Heart right ventricle (tissue), 16 donors: ENCODE measurements at regions not wholly inside any gene's neighbourhood (a gene's known extent, or its start where the extent isn't known, plus 50 kb on each side); places are given as distances from the start of the nearest gene placed in this dataset.

Experiments
- ATAC-seq, 8 donors: fragments of 200-7000 bp; cut with Tn5 transposase; one replicate each; pipeline ENCODE4 v1.9.1; 2020; ENCODE audit warnings: mild to moderate bottlenecking in 8 of 8, moderate library complexity in 8 of 8, moderate number of reproducible peaks in 1 of 8
- DNase-seq, 2 donors: peaks; one replicate each; pipeline ENCODE4 v3.0.0-alpha.2; 2020
- H3K27ac ChIP-seq, 10 donors: fragments of 200-600 bp; sonication (generic) in 2 of 10; one replicate each; pipeline versions ENCODE4 v1.5.0 to v1.8.0; 2020 to 2022; ENCODE audit warnings: mild to moderate bottlenecking in 3 of 10
- H3K27me3 ChIP-seq, 7 donors: fragments of 200-600 bp; one replicate each; pipeline ENCODE4 v1.8.0; 2021 to 2022; ENCODE audit warnings: mild to moderate bottlenecking in 2 of 7
- H3K36me3 ChIP-seq, 9 donors: fragments of 200-600 bp; sonication (generic) in 1 of 9; one replicate each; pipeline versions ENCODE4 v1.5.0 to v1.8.0; 2020 to 2022; ENCODE audit warnings: mild to moderate bottlenecking in 2 of 9
- H3K4me1 ChIP-seq, 9 donors: fragments of 200-600 bp; sonication (generic) in 1 of 9; one replicate each; pipeline versions ENCODE4 v1.5.0 to v1.8.0; 2020 to 2022; ENCODE audit warnings: mild to moderate bottlenecking in 4 of 9
- H3K4me3 ChIP-seq, 10 donors: fragments of 200-600 bp; sonication (generic) in 2 of 10; one replicate each; pipeline versions ENCODE4 v1.5.0 to v1.8.0; 2020 to 2022; ENCODE audit warnings: mild to moderate bottlenecking in 7 of 10, moderate library complexity in 2 of 10
- H3K9me3 ChIP-seq, 11 donors: fragments of 200-600 bp in 10 of 11; sonication (generic) in 2 of 11; one replicate each; pipeline versions ENCODE4 v1.5.0 to v1.8.0; 2013 to 2022; ENCODE audit warnings: mild to moderate bottlenecking in 2 of 11, control low read depth in 1 of 11, moderate library complexity in 1 of 11
- WGBS, 2 donors: extraction: QIAGEN DNeasy Blood & Tissue Kit; methylation state at CpG; one replicate each; pipeline ENCODE4 v1.1.7; 2013; ENCODE audit warnings: inconsistent platforms in 1 of 2; 5-methylcytosine and 5-hydroxymethylcytosine counted together
- intact Hi-C, 10 donors: fragments of 100-400 bp; cut with DNase I; formaldehyde crosslinking; loops; one replicate each; pipeline versions ENCODE4 v1.11.1 to v1.14.2; 2022
- TF ChIP-seq, protein P1 (sequence below), 9 donors: fragments of 200-600 bp; sonication (generic) in 2 of 9; IDR thresholded peaks; one replicate each; pipeline versions ENCODE4 v1.5.0 to v1.8.0; 2021 to 2022; ENCODE audit warnings: antibody characterized with exemption in 9 of 9, mild to moderate bottlenecking in 5 of 9, moderate library complexity in 1 of 9
- donor health status: Arrhythmogenic right ventricular cardiomyopathy.
- donor health status: ischemic (EF 13 %, LVEDD 7.1; RV severe dilation, severe dysfunction).
- donor health status: healthy with polysubstance abuse.
- donor health status: DM: no; HTN: yes; CAD: no.
- donor health status: DM: no; HTN: no; CAD: no.
- donor health status: ischemic (EF 25% LVEDD 6.9; RV normal size, moderate dysfunction).
- donor health status: ischemic (EF 25% LVEDD 5.7; RV mildly dilated, moderate dysfunction).
- donor health status: healthy.
- donor health status: DM: yes; HTN: yes; CAD: no.
- donor health status: Ischemic cardiomyopathy.
- donor health status: ischemic (EF 35%, LVEDD 5.7; RV mildly dilated, moderate dysfunction).
- donor health status: nonischemic (EF 11% LVEDD 7.7; RV severe dilation, severe dysfunction).
- donor health status: DM: yes; HTN: yes; CAD: no.
- donor health status: PGD.
- donor health status: ischemic (EF 29% LVEDD 5.4; RV normal size, mild dysfunction).
- donor health status: nonischemic (EF 23%, LVEDD 6.1; RV moderate dilation, normal function).

DNA sequence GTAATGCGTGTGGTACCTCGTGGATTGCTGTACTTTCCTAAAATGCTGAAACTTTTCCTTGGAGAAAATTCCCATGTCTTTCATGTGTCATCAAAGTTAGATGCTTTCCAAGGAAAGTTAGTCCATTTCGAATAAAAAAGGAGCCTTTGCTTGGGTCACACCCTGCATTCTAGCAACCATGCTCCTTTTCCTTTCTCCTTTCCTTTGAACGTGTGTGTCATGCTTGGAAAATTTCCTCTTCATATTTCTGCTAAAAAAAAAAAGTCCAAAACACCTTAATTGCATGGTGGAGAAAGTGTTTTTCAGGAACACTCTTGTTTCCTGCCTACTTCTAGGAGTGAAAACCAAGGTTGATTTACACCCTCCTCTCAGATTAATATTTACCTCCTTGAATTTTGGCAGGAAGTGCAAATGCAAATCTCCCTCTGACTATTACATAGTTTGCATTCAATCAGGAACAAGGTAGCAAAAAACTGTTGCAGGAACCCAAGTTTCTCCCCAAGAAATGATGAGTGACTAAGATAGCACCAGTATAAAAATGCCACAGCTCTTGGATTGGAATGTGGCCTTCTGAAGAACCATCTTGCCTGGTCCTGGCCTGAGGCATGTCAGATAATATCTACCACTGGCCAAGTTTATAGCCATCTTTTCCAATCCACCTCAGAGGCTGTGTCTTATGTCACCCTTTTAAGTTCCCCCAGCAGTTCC is 590.6 kb downstream of the QKI start:
- TF ChIP-seq, protein P1, sequence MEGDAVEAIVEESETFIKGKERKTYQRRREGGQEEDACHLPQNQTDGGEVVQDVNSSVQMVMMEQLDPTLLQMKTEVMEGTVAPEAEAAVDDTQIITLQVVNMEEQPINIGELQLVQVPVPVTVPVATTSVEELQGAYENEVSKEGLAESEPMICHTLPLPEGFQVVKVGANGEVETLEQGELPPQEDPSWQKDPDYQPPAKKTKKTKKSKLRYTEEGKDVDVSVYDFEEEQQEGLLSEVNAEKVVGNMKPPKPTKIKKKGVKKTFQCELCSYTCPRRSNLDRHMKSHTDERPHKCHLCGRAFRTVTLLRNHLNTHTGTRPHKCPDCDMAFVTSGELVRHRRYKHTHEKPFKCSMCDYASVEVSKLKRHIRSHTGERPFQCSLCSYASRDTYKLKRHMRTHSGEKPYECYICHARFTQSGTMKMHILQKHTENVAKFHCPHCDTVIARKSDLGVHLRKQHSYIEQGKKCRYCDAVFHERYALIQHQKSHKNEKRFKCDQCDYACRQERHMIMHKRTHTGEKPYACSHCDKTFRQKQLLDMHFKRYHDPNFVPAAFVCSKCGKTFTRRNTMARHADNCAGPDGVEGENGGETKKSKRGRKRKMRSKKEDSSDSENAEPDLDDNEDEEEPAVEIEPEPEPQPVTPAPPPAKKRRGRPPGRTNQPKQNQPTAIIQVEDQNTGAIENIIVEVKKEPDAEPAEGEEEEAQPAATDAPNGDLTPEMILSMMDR (IDR thresholded peaks at IDR 0.05) = no peak
- no peak for ATAC-seq
- H3K4me1 ChIP-seq = peaks cover 0 to 10% (median 1%) of the 10 kb centered on the region in 9 donors
- 52 to 62% methylated on average over 4 of the region's 4 CpGs for WGBS, 2 donors
- intact Hi-C loops = no loop called here
- H3K27me3 ChIP-seq = no peaks in the 10 kb centered on the region
- H3K27ac ChIP-seq = no peak overlapping the region
- no peak overlapping the region for H3K4me3 ChIP-seq
- no peaks in the 10 kb centered on the region for H3K36me3 ChIP-seq
- DNase-seq = no peak
- no peaks in the 10 kb centered on the region for H3K9me3 ChIP-seq

DNA sequence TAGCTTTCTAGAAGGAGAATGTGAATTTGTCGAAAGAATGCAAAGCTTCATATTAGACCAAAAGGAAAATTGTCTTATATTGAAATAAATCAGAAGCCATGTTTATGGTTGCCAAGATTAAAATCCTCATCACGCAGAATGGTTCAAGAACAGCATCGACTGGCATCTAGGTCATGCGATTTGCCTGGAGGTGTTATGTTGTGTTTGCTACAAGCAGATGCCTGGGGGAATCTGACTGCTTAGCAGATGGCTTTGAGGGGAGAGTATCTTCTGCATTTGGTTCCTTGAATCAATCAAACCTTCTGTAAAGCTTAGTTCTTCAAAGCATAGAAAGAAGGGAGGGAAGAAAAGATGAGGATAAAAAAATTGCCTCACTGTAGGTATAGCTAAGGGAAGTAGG is 585.8 kb downstream of the QKI start:
- Histone ChIP-seq H3K4me3 (no peak overlapping the region), H3K27ac (no peak overlapping the region), H3K4me1 (peaks cover 0 to 10% (median 0%) of the 10 kb centered on the region in 9 donors), H3K27me3 (no peaks in the 10 kb centered on the region), H3K36me3 (no peaks in the 10 kb centered on the region), H3K9me3 (no peaks in the 10 kb centered on the region)
- intact Hi-C loops = no loop called here
- ATAC-seq (no peak), DNase-seq (no peak)
- WGBS, 2 donors = 95 to 97% methylated on average over 4 of the region's 4 CpGs
- TF ChIP-seq, protein P1 (IDR thresholded peaks at IDR 0.05) = no peak

DNA sequence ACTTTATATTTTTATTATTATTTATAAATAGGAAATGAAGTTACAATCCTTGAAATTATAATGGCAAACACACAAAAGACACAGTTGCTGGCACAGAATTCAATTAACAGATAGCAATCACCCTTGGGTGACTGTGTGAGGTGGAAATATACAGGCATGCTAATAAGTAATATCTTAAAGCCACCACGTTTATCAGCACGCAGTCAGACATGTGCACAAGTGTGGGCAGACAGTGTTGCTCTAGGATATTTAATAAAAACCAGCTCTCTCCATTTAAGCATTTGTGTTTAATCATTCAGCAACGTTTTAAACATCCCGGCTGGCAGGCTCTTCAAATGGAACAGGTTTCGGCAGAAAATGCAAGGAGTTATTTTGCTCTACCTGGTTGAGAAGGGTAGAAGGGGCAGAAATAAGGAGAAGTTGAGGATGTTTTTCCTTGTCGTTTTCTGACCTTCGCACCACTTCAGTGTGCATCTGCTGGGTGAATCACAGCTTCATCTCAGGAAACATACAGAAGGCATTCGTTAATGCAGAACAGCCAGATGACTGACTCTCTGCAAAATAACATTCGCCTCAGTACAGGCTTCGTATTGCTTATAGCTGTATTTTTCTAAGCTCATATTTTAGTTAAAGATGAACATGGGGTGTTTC is 585.1 kb downstream of the QKI start:
- Histone ChIP-seq H3K9me3 (no peaks in the 10 kb centered on the region), H3K27me3 (no peaks in the 10 kb centered on the region), H3K4me1 (peaks cover 0 to 10% (median 0%) of the 10 kb centered on the region in 9 donors), H3K27ac (no peak overlapping the region), H3K36me3 (no peaks in the 10 kb centered on the region), H3K4me3 (no peak overlapping the region)
- TF ChIP-seq, protein P1 (IDR thresholded peaks at IDR 0.05) = no peak
- 74 to 77% methylated on average over 10 of the region's 10 CpGs for WGBS, 2 donors
- DNase-seq = no peak
- no peak for ATAC-seq
- intact Hi-C loops = no loop called here

DNA sequence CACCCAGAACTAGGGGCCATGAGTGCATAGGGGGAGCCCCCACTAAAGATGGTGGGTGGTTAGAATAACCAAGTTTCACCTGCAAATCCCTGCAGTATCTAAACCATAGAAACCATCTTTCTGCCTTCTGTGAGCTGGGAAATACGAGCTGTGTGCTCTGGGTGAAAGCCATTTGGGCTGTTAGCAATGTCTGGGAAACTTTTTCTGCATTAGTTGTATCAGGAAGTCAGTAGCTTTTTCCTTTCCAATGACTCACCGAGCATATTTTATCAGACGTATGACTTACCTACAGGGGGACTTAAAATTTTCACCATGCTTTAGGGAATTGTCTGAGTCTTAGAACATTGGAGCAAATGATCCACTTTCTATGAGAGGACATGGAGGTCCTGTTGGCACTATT is 584.0 kb downstream of the QKI start:
- TF ChIP-seq, protein P1 (IDR thresholded peaks at IDR 0.05) = no peak
- Histone ChIP-seq H3K9me3 (no peaks in the 10 kb centered on the region), H3K4me3 (no peak overlapping the region), H3K36me3 (no peaks in the 10 kb centered on the region), H3K27ac (no peak overlapping the region), H3K27me3 (no peaks in the 10 kb centered on the region), H3K4me1 (peaks cover 0 to 10% (median 0%) of the 10 kb centered on the region in 9 donors)
- ATAC-seq = no peak
- 68 to 81% methylated on average over 3 of the region's 3 CpGs for WGBS, 2 donors
- DNase-seq = no peak
- intact Hi-C loops = no loop called here
